Stimulated activated CD4-positive, alpha-beta T cell treated with anti-CD3 and anti-CD28 coated beads, Interleukin-1b, Interleukin-23, amount 100 ng/mL, for 4 hours (primary cell): ENCODE measurements at regions not wholly inside any gene's neighbourhood (a gene's known extent, or its start where the extent isn't known, plus 50 kb on each side); places are given as distances from the start of the nearest gene placed in this dataset.
"Not testable (repeated sequence)": the region's sequence is repeated elsewhere in the genome, so short reads cannot be mapped to it uniquely, and the experiment has no call there.

Experiments
- DNase-seq, 2 donors: peaks; one replicate each; pipeline ENCODE4 v3.0.0-alpha.2; 2020; ENCODE audit warnings: low read depth in 2 of 2

DNA sequence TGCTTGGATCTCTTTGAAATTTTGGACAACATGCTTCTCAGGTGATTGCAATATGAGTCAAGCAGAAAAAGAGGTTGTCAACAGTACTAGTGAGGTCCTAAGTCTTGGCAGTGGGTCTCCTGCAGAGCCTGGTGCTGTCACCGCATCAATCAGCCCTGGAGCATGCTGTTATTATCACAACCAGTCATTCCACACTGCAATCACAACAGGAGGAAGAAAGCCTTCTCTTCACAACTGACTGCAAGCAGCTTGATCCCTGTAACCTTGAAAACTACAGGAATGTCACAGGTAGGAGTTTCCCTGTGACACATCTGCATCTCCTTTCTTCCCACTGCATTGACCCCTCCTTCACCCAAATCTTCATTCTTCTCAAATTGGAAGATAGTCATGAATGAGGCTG lies 451.1 kb upstream of the ATP11B start:
- DNase-seq = no peak

DNA sequence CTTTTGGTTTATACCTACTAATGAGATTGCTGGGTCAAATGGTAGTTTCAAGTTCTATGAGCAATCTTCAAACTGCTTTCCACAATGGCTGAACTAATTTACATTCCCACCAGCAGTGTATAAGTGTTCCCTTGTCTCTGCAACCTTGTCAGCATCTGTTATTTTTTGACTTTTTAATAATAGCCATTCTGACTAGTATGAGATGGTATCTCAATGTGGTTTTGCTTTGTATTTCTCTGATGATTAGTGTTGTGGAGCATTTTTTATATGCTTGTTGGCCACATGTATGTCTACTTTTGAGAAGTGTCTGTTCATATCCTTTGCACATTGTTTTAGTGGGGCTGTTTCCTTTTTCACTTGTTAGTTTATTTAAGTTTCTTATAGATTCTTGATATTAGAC lies 449.3 kb upstream of the ATP11B start:
- DNase-seq = not testable (repeated sequence)

GRCh38 chr3:182349051-182349450 lies 444.3 kb upstream of the ATP11B start:
- no peak for DNase-seq

DNA sequence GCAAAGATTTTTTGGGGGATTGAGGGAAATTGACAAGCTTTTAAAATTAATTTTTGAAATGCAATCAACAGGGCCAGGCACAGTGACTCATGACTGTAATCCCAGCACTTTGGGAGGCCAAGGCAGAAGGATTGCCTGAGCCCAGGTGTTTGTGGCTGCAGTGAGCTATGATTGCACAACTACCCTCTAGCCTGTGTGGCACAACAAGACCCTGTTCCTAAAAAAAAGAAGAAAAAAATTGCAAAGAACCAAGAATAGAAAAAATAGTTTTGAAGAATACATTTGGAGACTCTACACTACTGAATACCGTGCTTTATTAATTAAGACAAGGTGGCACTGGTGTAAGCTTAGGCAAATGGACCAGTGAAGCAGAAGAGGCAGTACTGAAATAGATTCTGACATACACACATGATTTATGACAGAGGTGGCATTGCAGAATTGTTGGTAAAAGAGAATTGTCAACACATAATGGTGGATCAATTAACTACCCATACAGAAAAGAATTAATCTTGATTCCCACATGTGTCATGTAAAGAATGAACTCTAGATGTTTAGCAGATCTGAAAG lies 443.3 kb upstream of the ATP11B start:
- DNase-seq = no peak

- no peak for DNase-seq
Measured at GRCh38 chr3:182357928-182358327, 435.4 kb upstream of the ATP11B start.

DNA sequence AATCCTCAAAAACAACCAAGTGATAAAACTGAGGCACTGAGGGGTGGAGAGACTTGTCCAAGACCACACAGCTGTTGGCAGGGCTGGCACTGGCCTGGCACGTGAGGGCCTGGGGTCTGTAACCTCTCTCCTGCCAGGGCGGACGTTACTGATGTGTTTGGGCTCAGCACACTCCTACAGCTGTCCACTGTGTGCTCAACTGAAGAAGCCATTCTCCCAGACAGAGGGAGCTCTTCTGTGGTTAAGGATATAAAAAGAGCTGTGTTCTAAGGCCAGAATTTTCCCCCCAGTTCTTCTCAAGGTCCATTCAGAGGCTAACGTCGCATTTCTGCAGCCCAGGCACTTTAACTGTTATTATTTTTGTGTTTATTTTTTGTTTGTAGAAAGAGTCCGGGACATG lies 429.0 kb upstream of the ATP11B start:
- DNase-seq = no peak

- DNase-seq = no peak
Measured at GRCh38 chr3:182364723-182365650, 428.3 kb upstream of the ATP11B start.

GRCh38 chr3:182366746-182367145 lies 426.6 kb upstream of the ATP11B start:
- DNase-seq = no peak

DNA sequence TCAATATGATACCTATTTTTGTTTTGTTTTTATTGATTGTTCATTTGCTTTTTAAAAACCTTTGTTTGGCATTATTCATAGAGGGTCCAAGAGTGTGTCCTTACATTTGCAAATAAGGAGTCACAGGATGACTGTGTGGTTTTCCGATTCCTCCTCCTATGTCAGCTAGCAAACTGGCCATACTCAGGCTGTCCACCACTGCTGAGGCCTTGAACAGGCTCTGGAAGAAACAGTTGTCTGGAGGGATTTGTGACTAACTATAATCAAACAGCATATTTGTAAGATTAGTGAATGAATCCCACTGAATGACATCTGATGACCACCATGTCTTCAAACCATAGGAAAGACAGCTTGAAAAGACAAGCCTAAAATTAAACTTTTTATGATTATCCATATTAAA lies 423.4 kb upstream of the ATP11B start:
- DNase-seq = no peak

GRCh38 chr3:182370949-182371348 lies 422.4 kb upstream of the ATP11B start:
- no peak for DNase-seq

DNA sequence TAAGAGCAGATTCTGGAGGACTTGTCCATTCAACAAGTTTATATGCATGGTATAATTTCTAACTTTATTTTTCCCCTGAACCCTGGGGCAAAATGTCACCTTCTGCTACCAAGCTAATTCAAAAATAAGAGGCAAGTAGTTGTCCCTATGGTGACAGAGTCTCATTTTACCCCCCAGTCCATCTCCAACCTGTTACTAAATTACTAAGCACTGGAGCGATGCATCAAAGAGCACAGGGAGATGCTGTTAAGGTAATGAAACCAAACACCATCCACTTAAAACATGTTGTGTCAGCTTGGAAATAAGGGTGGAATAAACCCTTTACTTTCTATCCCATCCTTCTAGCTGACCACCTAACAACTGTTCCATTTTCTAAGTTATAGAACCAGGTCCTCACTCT lies 417.4 kb upstream of the ATP11B start:
- DNase-seq = no peak

- DNase-seq = no peak
Measured at GRCh38 chr3:182382112-182382857, 411.0 kb upstream of the ATP11B start.

GRCh38 chr3:182384221-182384620 lies 409.1 kb upstream of the ATP11B start:
- no peak for DNase-seq

- no peak for DNase-seq
Measured at GRCh38 chr3:182385356-182385755, 407.9 kb upstream of the ATP11B start.

DNA sequence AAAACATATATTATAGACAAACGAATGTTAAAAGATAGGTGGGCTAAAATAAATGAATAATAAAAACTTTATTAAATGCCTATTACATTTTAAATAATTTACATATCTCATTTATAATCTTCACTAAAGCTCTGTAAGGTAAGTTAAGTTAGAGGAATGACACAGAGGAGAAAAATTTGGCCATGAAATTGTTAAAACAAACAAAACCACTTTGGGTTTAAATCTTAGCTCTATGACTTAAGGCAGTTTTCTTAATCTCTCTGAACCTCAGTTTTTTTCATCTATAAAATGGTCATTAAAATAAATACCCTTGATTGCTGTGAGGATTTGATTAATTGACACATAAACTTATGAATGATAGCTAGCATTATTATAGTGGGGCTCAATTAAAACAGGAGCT lies 404.8 kb upstream of the ATP11B start:
- DNase-seq = no peak

DNA sequence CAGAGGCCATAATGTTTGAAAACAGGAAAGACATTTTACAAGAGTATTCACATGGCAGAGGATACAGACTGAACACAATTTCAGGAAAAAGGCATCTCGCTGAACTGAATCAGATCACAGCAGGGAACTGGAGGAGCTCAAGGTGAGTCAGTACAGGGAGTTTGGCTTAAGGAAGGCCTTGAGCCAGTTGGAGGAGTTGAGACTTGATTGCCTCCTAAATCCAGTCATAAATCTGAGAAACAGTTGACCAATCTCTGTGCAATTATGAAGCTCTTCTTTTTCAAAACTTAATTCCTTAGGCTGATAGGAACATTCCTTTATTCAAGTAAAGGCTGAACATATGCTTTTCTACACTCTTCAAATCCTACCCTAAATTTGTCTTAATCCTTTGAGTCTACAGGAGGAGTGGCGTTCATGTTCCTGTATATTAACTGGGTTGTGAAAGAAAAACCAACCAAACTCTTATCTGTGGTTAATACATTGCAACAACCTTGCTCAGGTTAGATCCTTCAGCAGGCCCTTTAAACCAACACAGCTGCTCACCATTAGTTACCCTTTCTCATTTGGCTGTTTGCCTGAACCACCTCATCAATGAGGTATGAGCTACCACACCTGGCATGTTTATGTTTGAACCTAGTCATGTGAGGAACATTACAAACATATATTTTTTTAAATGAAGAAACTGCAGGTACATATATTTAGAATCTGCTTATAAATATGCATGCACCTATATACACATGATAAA lies 404.1 kb upstream of the ATP11B start:
- no peak for DNase-seq

DNA sequence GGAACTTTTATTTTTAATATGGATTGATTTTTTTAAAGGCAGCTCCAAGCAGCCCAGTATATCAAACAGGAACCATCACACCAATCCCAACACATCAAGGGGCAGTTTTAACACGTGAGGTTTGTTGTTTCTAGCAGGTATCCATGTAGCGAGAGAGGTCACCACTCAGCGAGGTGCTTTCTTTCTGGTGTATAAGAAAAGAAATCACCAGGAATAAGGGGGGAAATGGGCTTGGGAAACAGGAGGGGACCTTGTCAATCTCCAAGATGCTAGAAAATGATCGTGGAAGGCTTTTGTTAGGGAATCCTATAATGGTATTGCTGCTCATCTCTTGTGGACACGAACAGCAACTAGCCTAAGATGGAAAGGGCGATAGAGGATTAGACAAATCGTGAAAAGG lies 402.9 kb upstream of the ATP11B start:
- no peak for DNase-seq

DNA sequence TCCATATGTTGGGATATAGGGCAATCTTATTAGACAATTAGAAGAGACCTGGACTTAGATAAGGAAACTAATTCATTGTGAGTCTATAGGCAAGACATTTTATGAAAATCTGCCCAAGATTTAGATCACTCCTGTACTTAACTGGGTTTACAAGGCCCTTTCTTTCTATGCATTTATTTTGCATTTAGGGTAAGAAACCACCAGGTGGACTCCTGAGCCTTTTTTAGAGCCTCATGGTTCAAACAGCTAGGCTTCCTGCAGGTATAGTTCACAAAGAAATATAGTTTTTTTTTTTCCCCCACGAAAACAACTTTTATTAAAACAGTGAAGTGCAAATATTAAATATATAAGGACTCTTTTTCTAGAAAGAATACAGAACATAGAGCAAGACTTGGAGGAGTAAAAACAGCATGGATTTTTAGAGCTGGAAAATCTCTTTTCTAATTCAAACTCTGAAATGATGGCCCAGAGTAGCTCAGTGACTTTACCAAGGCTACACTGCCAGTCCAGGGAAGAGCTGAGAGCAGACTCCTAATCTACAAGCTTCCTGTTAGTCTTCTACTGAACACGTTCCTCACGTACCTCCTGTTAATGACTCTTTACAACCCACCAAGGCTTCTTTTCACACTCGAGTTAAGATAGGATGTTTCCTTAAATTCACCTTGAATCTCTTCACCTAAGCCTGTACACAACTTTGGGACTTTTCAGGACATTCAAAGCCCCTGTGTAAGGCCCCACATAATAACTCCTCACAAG lies 400.9 kb upstream of the ATP11B start:
- DNase-seq = no peak

GRCh38 chr3:182393151-182393550 lies 400.2 kb upstream of the ATP11B start:
- no peak for DNase-seq

GRCh38 chr3:182393830-182394367 lies 399.4 kb upstream of the ATP11B start:
- DNase-seq = no peak

- DNase-seq = no peak
Measured at GRCh38 chr3:182397164-182397563, 396.1 kb upstream of the ATP11B start.
